GM23338 (cell line): ENCODE measurements at regions not wholly inside any gene's neighbourhood (a gene's known extent, or its start where the extent isn't known, plus 50 kb on each side); places are given as distances from the start of the nearest gene placed in this dataset.

Source experiments
- ATAC-seq: fragments of 200-7000 bp; cut with Tn5 transposase; 3 replicates; pipeline ENCODE4 v1.9.1; 2020
- DNase-seq: peaks from one replicate; pipeline ENCODE4 v3.0.0-alpha.2; 2015; ENCODE audit warnings: low spot score
- H2AFZ ChIP-seq: fragments of 200-600 bp; sonication (generic); 2 replicates; pipeline ENCODE4 v1.8.0; 2016; ENCODE audit warnings: antibody characterized with exemption, mild to moderate bottlenecking, moderate library complexity
- H3F3A ChIP-seq: fragments of 200-600 bp; sonication (generic); replicated peaks from 2 replicates; pipeline ENCODE4 v1.8.0; 2017; ENCODE audit warnings: antibody characterized with exemption, mixed run types, low read depth
- H3K27ac ChIP-seq: fragments of 200-600 bp; sonication (generic); 2 replicates; pipeline ENCODE4 v1.6.1; 2016; ENCODE audit warnings: low read depth
- H3K27me3 ChIP-seq: fragments of 200-600 bp; sonication (generic); 2 replicates; pipeline ENCODE4 v1.8.0; 2016; ENCODE audit warnings: mild to moderate bottlenecking, mixed run types, moderate library complexity; ENCODE audit not compliant: insufficient read depth
- H3K36me3 ChIP-seq: fragments of 200-600 bp; sonication (generic); 2 replicates; pipeline ENCODE4 v1.8.0; 2016; ENCODE audit warnings: mild to moderate bottlenecking; ENCODE audit not compliant: insufficient read depth
- H3K4me1 ChIP-seq: fragments of 200-600 bp; sonication (generic); 2 replicates; pipeline ENCODE4 v1.8.0; 2016; ENCODE audit warnings: mild to moderate bottlenecking, moderate library complexity; ENCODE audit not compliant: insufficient read depth
- H3K4me2 ChIP-seq: fragments of 200-600 bp; sonication (generic); 2 replicates; pipeline ENCODE4 v1.7.1; 2017; ENCODE audit warnings: mixed run types
- H3K4me3 ChIP-seq: fragments of 200-600 bp; sonication (generic); 2 replicates; pipeline ENCODE4 v1.6.1; 2016; ENCODE audit warnings: mixed run types
- H3K79me2 ChIP-seq: fragments of 200-600 bp; sonication (generic); replicated peaks from 2 replicates; pipeline ENCODE4 v1.8.0; 2017; ENCODE audit warnings: mild to moderate bottlenecking; ENCODE audit not compliant: insufficient read depth
- H3K9me2 ChIP-seq: fragments of 200-600 bp; sonication (generic); 2 replicates; pipeline ENCODE4 v1.8.0; 2017; ENCODE audit not compliant: insufficient read depth
- H4K20me1 ChIP-seq: fragments of 200-600 bp; sonication (generic); replicated peaks from 2 replicates; pipeline ENCODE4 v1.8.0; 2017; ENCODE audit warnings: mild to moderate bottlenecking; ENCODE audit not compliant: insufficient read depth
- H3K27ac Mint-ChIP-seq: 2 replicates; pipeline ENCODE4 v1.8.0; 2020; ENCODE audit warnings: inconsistent platforms, mild to moderate bottlenecking, moderate library complexity, mixed read lengths
- H3K27me3 Mint-ChIP-seq: 3 replicates; pipeline ENCODE4 v1.8.0; 2022; ENCODE audit warnings: low read depth, mild to moderate bottlenecking, moderate library complexity, mixed read lengths, inconsistent platforms; ENCODE audit not compliant: insufficient read depth, poor library complexity
- H3K36me3 Mint-ChIP-seq: 3 replicates; pipeline ENCODE4 v1.8.0; 2021; ENCODE audit warnings: low read depth, mild to moderate bottlenecking, inconsistent platforms, moderate library complexity, mixed read lengths
- H3K4me1 Mint-ChIP-seq: 3 replicates; pipeline ENCODE4 v1.8.0; 2020; ENCODE audit warnings: mild to moderate bottlenecking, inconsistent platforms, mixed read lengths
- H3K4me3 Mint-ChIP-seq: 3 replicates; pipeline ENCODE4 v1.8.0; 2021; ENCODE audit warnings: moderate library complexity, mild to moderate bottlenecking, inconsistent platforms, mixed read lengths
- H3K9me3 Mint-ChIP-seq: 3 replicates; pipeline ENCODE4 v1.8.0; 2020; ENCODE audit warnings: moderate library complexity, mild to moderate bottlenecking, inconsistent platforms, mixed read lengths
- CREB1 ChIP-seq: fragments of 250-450 bp; sonication (Bioruptor Pico); IDR thresholded peaks from 2 replicates; pipeline ENCODE4 v1.5.0; 2020; ENCODE audit warnings: low read depth, mild to moderate bottlenecking, moderate library complexity
- CTCF ChIP-seq, 2 experiments: fragments of 200-600 bp in 1 of 2; sonication (generic) in 1 of 2; conservative IDR thresholded peaks; 2 replicates each; pipeline versions ENCODE4 v1.5.1 to v1.6.1; 2016 to 2017; ENCODE audit warnings: antibody characterized with exemption in 2 of 2, low read depth in 2 of 2, mild to moderate bottlenecking in 2 of 2, moderate library complexity in 1 of 2
- ETS1 ChIP-seq: IDR thresholded peaks from 2 replicates; pipeline ENCODE4 v1.6.1; 2016; ENCODE audit warnings: antibody characterized with exemption
- EZH2 ChIP-seq: fragments of 200-600 bp; sonication (generic); IDR thresholded peaks from one replicate; pipeline ENCODE4 v1.8.0; 2017; ENCODE audit warnings: antibody characterized with exemption, mild to moderate bottlenecking, low read depth; ENCODE audit not compliant: unreplicated experiment
- EZH2phosphoT487 ChIP-seq: fragments of 200-600 bp; sonication (generic); IDR thresholded peaks from one replicate; pipeline ENCODE4 v1.8.1; 2018; ENCODE audit warnings: antibody characterized with exemption; ENCODE audit not compliant: unreplicated experiment
- JUNB ChIP-seq: IDR thresholded peaks from one replicate; pipeline ENCODE4 v1.6.1; 2016; ENCODE audit warnings: antibody characterized with exemption; ENCODE audit not compliant: unreplicated experiment
- NANOG ChIP-seq: IDR thresholded peaks from 2 replicates; pipeline ENCODE4 v1.6.1; 2016; ENCODE audit warnings: antibody characterized with exemption, borderline replicate concordance
- POLR2AphosphoS5 ChIP-seq: IDR thresholded peaks from 2 replicates; pipeline ENCODE4 v1.6.1; 2016; ENCODE audit warnings: antibody characterized with exemption, low read depth
- REST ChIP-seq: IDR thresholded peaks from one replicate; pipeline ENCODE4 v1.6.1; 2018; ENCODE audit warnings: antibody characterized with exemption; ENCODE audit not compliant: unreplicated experiment
- STAT1 ChIP-seq: IDR thresholded peaks from one replicate; pipeline ENCODE4 v1.6.1; 2016; ENCODE audit warnings: antibody characterized with exemption; ENCODE audit not compliant: unreplicated experiment
- ZNF114 ChIP-seq: fragments of 250-450 bp; sonication (Bioruptor Pico); IDR thresholded peaks from 2 replicates; pipeline ENCODE4 v1.5.0; 2020; ENCODE audit warnings: mild to moderate bottlenecking, moderate library complexity
- ZNF331 ChIP-seq: fragments of 250-450 bp; sonication (Bioruptor Pico); IDR thresholded peaks from 2 replicates; pipeline ENCODE4 v1.5.0; 2020; ENCODE audit warnings: low read depth, mild to moderate bottlenecking, moderate library complexity
- ZNF462 ChIP-seq: fragments of 250-450 bp; sonication (Bioruptor Pico); IDR thresholded peaks from 2 replicates; pipeline ENCODE4 v1.5.0; 2020; ENCODE audit warnings: mild to moderate bottlenecking, moderate library complexity

GRCh38 chr15:38090223-38090622, 155.8 kb downstream of the TMCO5A start:
- Mint-ChIP-seq H3K9me3 (no peaks in the 10 kb centered on the region), H3K36me3 (no peaks in the 10 kb centered on the region), H3K27me3 (no peaks in the 10 kb centered on the region), H3K27ac (no peak overlapping the region; the same call in 1 of the 2 replicates), H3K4me1 (peaks cover 3% of the 10 kb centered on the region; the same call in 1 of the 3 replicates), H3K4me3 (no peak overlapping the region)
- Histone ChIP-seq H4K20me1 (no peaks in the 10 kb centered on the region), H3K27ac (no peak overlapping the region), H2AFZ (peak overlapping the region; percentile 89), H3K4me2 (no peak overlapping the region), H3K4me1 (no peaks in the 10 kb centered on the region), H3K9me2 (no peaks in the 10 kb centered on the region), H3K36me3 (no peaks in the 10 kb centered on the region), H3K27me3 (no peaks in the 10 kb centered on the region), H3K4me3 (no peak overlapping the region), H3F3A (no peaks in the 10 kb centered on the region), H3K79me2 (no peaks in the 10 kb centered on the region)
- TF ChIP-seq CREB1 = no peak
- no peak for TF ChIP-seq CTCF (conservative IDR thresholded peaks at IDR 0.05; ENCODE audit: low read depth in 2 of 2)
- no peak for TF ChIP-seq ETS1
- no peak for TF ChIP-seq ZNF114 (CRISPR knock-in tag)
- TF ChIP-seq EZH2phosphoT487 = no peak
- TF ChIP-seq STAT1 = no peak
- TF ChIP-seq ZNF331 (CRISPR knock-in tag) = no peak
- no peak for TF ChIP-seq JUNB
- no peak for TF ChIP-seq NANOG
- TF ChIP-seq REST = no peak
- TF ChIP-seq POLR2AphosphoS5 = no peak
- TF ChIP-seq ZNF462 = no peak
- TF ChIP-seq EZH2 = no peak
- peak; percentile 35; the same call in 2 of the 3 replicates for ATAC-seq
- no peak for DNase-seq
